GM19397 (cell line): ENCODE measurements at regions not wholly inside any gene's neighbourhood (a gene's known extent, or its start where the extent isn't known, plus 50 kb on each side); places are given as distances from the start of the nearest gene placed in this dataset.

Experiments
- ATAC-seq: cut with Tn5 transposase; IDR thresholded peaks from one replicate; pipeline ENCODE4 v1.9.1; 2021; ENCODE audit warnings: mild to moderate bottlenecking, moderate library complexity; ENCODE audit not compliant: unreplicated experiment

GRCh38 chr1:232292239-232292638 lies 337.7 kb downstream of the SIPA1L2 start:
- no peak for ATAC-seq

GRCh38 chr1:232291681-232292080 lies 338.3 kb downstream of the SIPA1L2 start:
- no peak for ATAC-seq

DNA sequence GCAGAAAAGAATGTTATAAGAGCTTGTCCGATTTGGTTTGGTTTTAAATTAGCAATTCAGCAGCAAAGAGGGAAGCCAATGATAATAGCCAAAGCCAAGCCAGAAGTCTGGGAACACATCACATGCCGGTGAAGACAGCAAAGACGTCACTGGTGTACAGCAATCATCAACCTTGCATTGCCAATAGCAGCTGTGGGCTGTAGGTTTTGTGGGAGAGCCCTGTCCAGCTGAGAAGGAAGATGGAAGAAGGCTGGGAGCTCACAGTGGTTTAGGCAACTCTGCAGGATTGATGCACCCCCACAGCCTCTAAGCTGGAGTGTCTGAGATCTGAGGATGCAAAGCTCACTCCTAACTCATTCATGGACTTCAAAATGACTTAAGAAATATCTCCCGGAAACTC lies 338.7 kb downstream of the SIPA1L2 start:
- no peak for ATAC-seq

GRCh38 chr1:232290570-232290969 lies 339.4 kb downstream of the SIPA1L2 start:
- no peak for ATAC-seq

DNA sequence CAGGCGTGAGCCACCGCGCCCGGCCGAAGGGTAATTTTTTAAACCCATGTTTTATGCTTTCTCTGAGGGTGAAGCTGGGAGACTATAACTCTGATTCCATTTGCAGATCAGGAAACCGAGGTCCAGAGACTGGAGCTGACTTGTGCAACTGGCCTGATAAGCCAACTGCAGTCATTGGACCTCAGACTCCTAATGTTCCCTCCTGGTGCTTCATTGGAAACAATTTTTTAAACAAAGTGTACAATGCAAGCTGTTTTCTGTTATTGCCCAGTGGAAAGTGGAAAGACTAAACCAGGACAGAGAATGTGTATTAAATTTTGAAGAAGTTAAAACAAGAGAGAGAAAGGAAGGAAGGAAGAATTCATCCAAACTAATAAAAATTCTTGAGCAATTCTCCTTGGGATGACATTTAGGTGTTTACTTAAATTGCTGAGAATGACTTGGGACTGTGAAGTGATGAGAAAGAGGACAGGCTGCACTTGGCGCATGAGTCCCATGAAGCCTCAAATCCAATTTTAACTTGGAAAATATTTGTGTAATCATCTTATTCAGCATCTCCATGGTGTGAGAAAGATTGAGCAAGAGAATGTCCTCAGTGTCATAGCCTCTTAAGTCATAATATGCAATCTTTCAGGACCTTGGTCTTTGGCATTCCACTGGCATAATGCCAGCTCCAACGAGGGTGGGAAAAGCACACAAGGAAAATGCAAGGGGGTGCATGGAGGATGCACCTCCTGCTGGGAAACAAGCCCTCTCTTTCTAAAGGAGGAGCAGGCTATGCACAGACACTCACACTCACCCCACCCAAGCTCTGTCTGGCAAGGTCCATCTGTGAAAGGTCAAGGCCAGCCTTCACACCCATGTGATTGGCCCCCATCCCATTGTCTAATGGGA lies 342.0 kb downstream of the SIPA1L2 start:
- ATAC-seq, result no peak

- ATAC-seq, result no peak
These were observed 344.8 kb downstream of the SIPA1L2 start for GRCh38 chr1:232285138-232285537.

DNA sequence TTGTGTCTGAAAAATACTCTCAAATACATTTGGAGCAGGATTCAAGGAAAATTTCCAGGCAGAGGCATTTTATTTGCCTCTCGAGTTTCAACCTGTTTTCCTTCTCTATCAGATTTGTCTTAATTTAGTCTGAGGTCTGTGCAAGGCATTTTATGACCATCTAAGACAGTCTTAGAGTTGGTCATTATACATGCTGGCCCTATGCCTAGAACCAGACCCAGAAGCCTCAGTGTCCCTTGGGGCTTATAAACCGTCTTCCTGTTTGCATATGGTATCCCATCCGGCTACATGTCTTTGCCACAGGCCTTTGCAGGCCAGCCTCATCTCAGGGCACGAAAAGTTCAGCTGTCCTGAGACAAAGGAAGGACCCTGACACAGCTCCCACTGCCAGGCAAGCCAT lies 346.1 kb downstream of the SIPA1L2 start:
- ATAC-seq, result no peak

DNA sequence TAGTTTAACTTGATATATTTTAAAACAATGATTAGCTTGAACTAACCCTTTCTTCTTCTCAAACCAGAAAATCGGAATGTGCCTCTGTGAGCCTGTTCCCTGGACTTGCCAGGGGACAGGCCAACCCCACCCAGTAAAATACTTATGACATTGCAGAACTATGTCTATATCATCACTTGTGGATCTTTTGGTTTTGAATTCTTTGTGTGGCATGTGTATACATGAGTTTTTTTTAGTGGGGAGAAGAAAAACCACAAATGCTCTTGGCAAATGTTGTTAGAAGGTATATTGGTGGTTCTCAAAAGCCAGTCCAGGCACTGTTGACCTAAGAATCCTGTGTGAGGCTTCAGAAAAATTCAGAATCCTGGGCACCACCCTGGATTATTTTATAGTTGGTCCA lies 347.4 kb downstream of the SIPA1L2 start:
- no peak for ATAC-seq

GRCh38 chr1:232280910-232281309 lies 349.0 kb downstream of the SIPA1L2 start:
- no peak for ATAC-seq

DNA sequence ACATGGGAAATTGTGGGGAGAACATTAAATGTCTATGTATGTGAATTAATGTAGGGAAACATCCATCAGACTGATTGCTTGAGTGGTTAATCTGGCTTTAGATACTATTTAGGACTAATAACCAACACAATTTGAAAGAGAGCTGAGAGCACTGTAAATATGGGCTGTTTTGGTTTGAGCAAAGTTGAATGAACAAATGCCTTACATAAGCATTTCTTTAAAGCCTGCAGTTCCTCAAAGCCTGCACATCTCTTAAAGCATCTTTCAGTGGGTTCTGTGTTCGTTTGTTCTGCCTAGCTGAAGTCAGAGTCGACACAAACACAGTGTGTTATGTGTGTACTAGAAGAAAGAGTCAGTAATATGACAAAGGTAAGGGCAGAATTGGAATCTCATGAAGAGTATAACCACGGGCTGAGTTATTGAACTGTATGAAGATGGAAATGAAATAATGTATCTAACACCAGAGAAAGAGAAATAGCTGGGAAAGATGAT lies 350.0 kb downstream of the SIPA1L2 start:
- no peak for ATAC-seq

GRCh38 chr1:232278925-232279324 lies 351.0 kb downstream of the SIPA1L2 start:
- ATAC-seq, result no peak

DNA sequence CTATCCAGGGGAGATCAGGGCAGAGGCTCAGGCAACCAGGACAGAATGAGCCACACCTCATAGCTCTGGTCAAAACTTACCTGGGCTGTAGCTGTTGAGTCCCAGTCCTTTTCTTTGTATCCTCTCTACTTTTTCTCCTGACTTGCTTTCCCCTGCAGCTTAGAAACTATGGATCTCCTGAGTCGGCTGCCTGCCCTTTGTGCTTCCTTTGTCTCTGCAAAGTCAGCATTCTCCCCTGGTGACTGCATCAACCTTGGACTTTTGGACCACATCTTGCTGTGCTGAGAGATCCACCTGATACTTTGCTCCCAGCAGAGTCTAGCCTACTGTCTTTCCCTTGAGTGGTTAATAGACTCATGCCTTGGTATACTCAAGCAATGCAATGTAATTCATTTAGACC lies 353.3 kb downstream of the SIPA1L2 start:
- ATAC-seq, result no peak

DNA sequence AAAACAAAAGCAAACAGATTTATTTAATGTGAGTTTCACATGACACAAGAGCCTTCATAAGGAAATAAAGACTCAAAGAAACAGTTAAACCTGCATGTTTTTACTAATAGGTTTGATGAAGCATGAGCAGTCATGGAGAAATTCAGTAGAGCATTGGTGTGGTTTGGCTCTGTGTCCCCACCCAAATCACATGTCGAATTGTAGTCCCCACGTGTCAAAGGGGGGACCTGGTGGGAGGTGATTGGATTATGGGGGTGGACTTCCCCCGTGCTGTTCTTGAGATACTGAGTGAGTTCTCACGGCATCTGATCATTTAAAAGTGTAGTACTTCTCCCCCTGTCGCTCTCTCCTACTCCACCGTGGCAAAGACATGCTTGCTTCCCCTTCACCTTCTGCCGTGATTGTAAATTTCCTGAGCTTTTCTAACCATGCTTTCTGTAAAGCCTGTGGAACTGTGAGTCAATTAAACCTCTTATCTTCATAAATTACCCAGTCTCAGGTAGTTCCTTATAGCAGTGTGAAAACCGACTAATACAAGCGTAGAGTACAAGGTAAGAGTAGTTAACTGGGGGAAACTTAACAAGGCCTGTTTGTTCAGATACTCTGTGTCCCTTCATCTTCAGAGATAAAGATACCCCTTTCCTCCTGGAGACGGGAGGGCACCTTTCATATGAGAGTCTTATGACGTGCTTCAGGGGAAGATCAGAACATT lies 354.8 kb downstream of the SIPA1L2 start:
- no peak for ATAC-seq

DNA sequence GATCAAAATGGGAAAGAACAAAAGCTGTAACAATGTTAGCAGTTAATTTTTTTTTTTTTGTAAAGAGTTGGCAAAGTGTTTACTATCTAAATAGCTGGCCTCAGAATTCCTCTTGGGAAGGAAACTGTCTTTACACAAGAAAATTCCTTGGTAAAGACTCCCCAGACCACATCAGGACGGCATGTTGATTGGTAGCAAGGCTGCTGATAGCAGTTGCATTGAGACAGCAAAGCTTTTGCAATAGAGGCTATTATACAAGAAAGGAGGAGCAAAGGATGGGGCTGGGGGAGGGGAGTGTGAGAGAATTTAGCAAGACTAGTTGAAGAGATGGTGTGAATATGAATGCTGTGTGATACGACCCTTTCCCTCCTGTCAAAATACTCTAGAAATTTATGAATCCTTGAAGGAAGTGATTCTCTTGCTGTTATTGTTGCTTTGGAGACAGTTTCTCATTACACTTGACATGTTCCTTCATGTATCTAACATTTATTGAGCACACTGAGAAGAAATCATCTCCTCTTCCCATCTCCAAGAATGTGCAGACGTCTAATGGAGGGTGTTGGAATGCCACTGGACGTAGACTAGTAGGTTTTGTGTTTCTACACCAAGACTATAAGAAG lies 355.6 kb downstream of the SIPA1L2 start:
- ATAC-seq, result no peak

GRCh38 chr1:232273011-232273410 lies 356.9 kb downstream of the SIPA1L2 start:
- ATAC-seq, result no peak

DNA sequence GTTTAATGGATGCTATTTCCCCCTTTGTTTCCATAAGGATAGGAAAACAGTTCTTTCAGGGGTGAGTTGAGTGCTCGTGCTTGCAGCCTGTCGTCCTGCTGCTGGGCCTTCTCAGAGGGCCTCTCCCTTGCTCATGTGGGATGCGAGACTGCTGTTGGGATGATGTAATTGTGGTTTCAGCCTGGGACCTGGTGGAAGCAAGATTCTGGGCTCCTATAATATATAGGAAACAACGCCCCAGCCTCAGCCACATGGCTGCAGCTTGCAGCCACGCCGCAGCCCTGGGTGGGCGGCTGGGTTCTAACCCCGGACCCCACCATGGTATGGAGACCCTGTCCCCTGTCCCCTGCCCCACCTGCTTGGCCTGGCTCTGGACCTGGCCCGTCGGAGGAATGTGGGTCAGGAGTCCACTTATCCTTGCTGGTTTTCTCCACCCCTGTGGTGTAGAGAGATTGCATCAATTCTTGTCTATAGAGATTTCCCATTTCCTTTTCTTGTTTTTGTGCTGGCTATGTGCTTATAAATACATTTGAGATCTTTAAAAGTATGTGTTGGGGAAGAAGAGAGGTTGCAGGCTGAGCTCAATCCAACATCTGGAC lies 357.8 kb downstream of the SIPA1L2 start:
- no peak for ATAC-seq

DNA sequence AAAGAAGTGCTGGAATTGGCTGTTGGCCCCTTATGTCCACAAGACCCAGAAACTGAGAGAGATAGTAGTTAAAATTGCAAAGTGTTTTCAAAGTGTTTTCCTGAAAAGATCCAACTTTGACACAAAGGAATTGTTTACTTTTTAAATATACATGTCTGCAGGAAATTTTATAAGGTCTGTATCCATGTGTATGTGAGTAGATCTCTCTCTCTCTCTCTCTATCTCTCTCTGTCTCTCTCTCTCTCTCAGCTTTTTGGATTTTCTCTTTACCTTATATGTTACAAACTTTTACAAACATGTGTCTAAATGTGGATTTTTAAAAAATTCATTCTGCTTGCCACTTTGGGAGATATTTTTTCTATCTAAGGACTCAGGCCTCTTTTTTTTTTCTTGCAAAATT lies 358.6 kb downstream of the SIPA1L2 start:
- no peak for ATAC-seq

DNA sequence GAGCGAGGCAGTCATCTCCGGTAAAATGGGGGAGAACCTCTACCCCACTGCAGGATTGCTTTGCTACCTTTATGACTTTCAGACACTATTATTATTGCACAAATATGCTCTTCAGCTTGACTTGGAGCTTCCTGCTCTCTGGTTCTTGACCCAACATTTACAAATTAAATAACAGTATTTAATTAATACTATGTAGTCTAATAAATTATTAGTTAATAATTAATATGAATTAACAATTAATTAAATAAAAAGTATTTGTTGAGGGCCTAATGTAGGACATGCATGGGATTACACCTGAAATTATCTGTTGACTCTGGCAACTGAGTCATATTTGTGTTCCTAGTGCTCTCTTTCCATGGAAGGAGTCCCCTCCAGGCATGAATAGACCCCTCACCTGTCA lies 359.9 kb downstream of the SIPA1L2 start:
- ATAC-seq, result no peak

GRCh38 chr1:232267837-232268598 lies 361.9 kb downstream of the SIPA1L2 start:
- ATAC-seq, result no peak

GRCh38 chr1:232267092-232267836 lies 362.7 kb downstream of the SIPA1L2 start:
- ATAC-seq, result no peak
